GM12891 (cell line): ENCODE measurements at regions not wholly inside any gene's neighbourhood (a gene's known extent, or its start where the extent isn't known, plus 50 kb on each side); places are given as distances from the start of the nearest gene placed in this dataset.

Experiments
- DNase-seq: peaks from one replicate; pipeline ENCODE4 v3.0.0; 2011; ENCODE audit warnings: low spot score; ENCODE audit not compliant: insufficient read length
- FAIRE-seq: peaks from 2 replicates; lab custom pipeline; 2011; peaks lifted over from hg19 to GRCh38; lab: Jason Lieb, UNC
- PAX5 ChIP-seq: IDR thresholded peaks from 2 replicates; pipeline ENCODE4 v1.6.1; 2011; ENCODE audit warnings: low read length, moderate library complexity, mild to moderate bottlenecking; ENCODE audit not compliant: insufficient read depth, severe bottlenecking
- POLR2A ChIP-seq: IDR thresholded peaks from 2 replicates; pipeline ENCODE4 v1.6.1; 2011; ENCODE audit warnings: low read depth, low read length, control low read depth
- POLR2AphosphoS5 ChIP-seq: IDR thresholded peaks from 2 replicates; pipeline ENCODE4 v1.6.1; 2011; ENCODE audit warnings: low read depth, low read length, control low read depth
- POU2F2 ChIP-seq: IDR thresholded peaks from 2 replicates; pipeline ENCODE4 v1.6.1; 2011; ENCODE audit warnings: low read depth, mild to moderate bottlenecking, control low read depth, low read length, moderate library complexity
- SPI1 ChIP-seq: IDR thresholded peaks from 2 replicates; pipeline ENCODE4 v1.6.1; 2011; ENCODE audit warnings: low read depth, low read length, control low read depth
- TAF1 ChIP-seq: IDR thresholded peaks from 2 replicates; pipeline ENCODE4 v1.6.1; 2011; ENCODE audit warnings: low read depth, low read length, control low read depth

- no peak for FAIRE-seq
- TF ChIP-seq TAF1, result no peak
- no peak for TF ChIP-seq POU2F2
- TF ChIP-seq SPI1, result no peak
- no peak for TF ChIP-seq PAX5
- TF ChIP-seq POLR2A, result no peak
- TF ChIP-seq POLR2AphosphoS5, result no peak
- no peak for DNase-seq
Observed at GRCh38 chr11:116173941-116174911, 598.6 kb downstream of the BUD13 start.

- TF ChIP-seq PAX5, result no peak
- no peak for TF ChIP-seq SPI1
- no peak for TF ChIP-seq POU2F2
- TF ChIP-seq POLR2AphosphoS5, result no peak
- no peak for TF ChIP-seq POLR2A
- no peak for TF ChIP-seq TAF1
- DNase-seq, result no peak
- FAIRE-seq, result no peak
Observed at GRCh38 chr11:116173506-116173905, 599.3 kb downstream of the BUD13 start.

GRCh38 chr11:116172851-116173250, 599.9 kb downstream of the BUD13 start:
- TF ChIP-seq TAF1 (no peak), PAX5 (no peak), POLR2A (no peak), SPI1 (no peak), POLR2AphosphoS5 (no peak), POU2F2 (no peak)
- FAIRE-seq (no peak), DNase-seq (no peak)

GRCh38 chr11:116172156-116172555, 600.6 kb downstream of the BUD13 start:
- TF ChIP-seq POLR2A, result no peak
- TF ChIP-seq SPI1, result no peak
- TF ChIP-seq POLR2AphosphoS5, result no peak
- no peak for TF ChIP-seq PAX5
- no peak for TF ChIP-seq POU2F2
- no peak for TF ChIP-seq TAF1
- no peak for DNase-seq
- no peak for FAIRE-seq

GRCh38 chr11:116171271-116172140, 601.3 kb downstream of the BUD13 start:
- DNase-seq (no peak), FAIRE-seq (no peak)
- no peak for TF ChIP-seq POU2F2

GRCh38 chr11:116170526-116171120, 602.2 kb downstream of the BUD13 start:
- no peak for TF ChIP-seq POLR2A
- no peak for TF ChIP-seq SPI1
- TF ChIP-seq PAX5, result no peak
- TF ChIP-seq POU2F2, result no peak
- TF ChIP-seq POLR2AphosphoS5, result no peak
- TF ChIP-seq TAF1, result no peak
- no peak for DNase-seq
- no peak for FAIRE-seq

GRCh38 chr11:116169776-116170175, 603.0 kb downstream of the BUD13 start:
- FAIRE-seq (no peak), DNase-seq (no peak)
- TF ChIP-seq TAF1 (no peak), SPI1 (no peak), POLR2AphosphoS5 (no peak), POLR2A (no peak), PAX5 (no peak), POU2F2 (no peak)

GRCh38 chr11:116168459-116168787, 604.4 kb downstream of the BUD13 start:
- no peak for FAIRE-seq
- TF ChIP-seq SPI1, result no peak
- TF ChIP-seq POLR2A, result no peak
- no peak for TF ChIP-seq PAX5
- no peak for TF ChIP-seq POLR2AphosphoS5
- TF ChIP-seq POU2F2, result no peak
- no peak for TF ChIP-seq TAF1

More at GRCh38 chr11:116168459-116168787, 604.4 kb downstream of the BUD13 start:
- DNase-seq, result no peak
